ENCODE measurements at regions not wholly inside any gene's neighbourhood (a gene's known extent, or its start where the extent isn't known, plus 50 kb on each side); places are given as distances from the start of the nearest gene placed in this dataset.
"Not testable (repeated sequence)": the region's sequence is repeated elsewhere in the genome, so short reads cannot be mapped to it uniquely, and the experiment has no call there.

- H3K27ac ChIP-seq = peak overlapping the region in 1 of 4 donors; percentile 31
- peaks cover 0 to 5% (median 0%) of the 10 kb centered on the region in 4 donors for H3K4me1 ChIP-seq
- no peak for TF ChIP-seq EP300 (IDR thresholded peaks at IDR 0.05)
- TF ChIP-seq POLR2A (IDR thresholded peaks at IDR 0.05) = no peak
- no peak for TF ChIP-seq CTCF (IDR thresholded peaks at IDR 0.05)
- 85 to 92% methylated on average over 5 of the region's 5 CpGs for WGBS, 2 donors
- no peak overlapping the region for H3K4me3 ChIP-seq
- H3K27me3 ChIP-seq = no peaks in the 10 kb centered on the region
- no peaks in the 10 kb centered on the region for H3K36me3 ChIP-seq
- no peak for DNase-seq (ENCODE audit: low spot score in 2 of 2)
- no peaks in the 10 kb centered on the region for H3K9me3 ChIP-seq
These were observed 79.0 kb upstream of the ZNF608 start for GRCh38 chr5:124825250-124825982.

- Histone ChIP-seq H3K4me3 (no peak overlapping the region), H3K36me3 (no peaks in the 10 kb centered on the region), H3K27ac (no peak overlapping the region), H3K4me1 (peaks cover 0 to 5% (median 0%) of the 10 kb centered on the region in 4 donors), H3K9me3 (no peaks in the 10 kb centered on the region), H3K27me3 (no peaks in the 10 kb centered on the region)
- TF ChIP-seq POLR2A (IDR thresholded peaks at IDR 0.05) = no peak
- no peak for TF ChIP-seq EP300 (IDR thresholded peaks at IDR 0.05)
- TF ChIP-seq CTCF (IDR thresholded peaks at IDR 0.05) = no peak
- no peak for DNase-seq (ENCODE audit: low spot score in 2 of 2)
- 97 to 100% methylated on average over 1 of the region's 1 CpG for WGBS, 2 donors
These were observed 79.5 kb upstream of the ZNF608 start for GRCh38 chr5:124825983-124826337.

GRCh38 chr5:124828731-124829234 lies 82.3 kb upstream of the ZNF608 start:
- no peak for DNase-seq (ENCODE audit: low spot score in 2 of 2)
- TF ChIP-seq EP300 (IDR thresholded peaks at IDR 0.05) (no peak), POLR2A (IDR thresholded peaks at IDR 0.05) (no peak), CTCF (IDR thresholded peaks at IDR 0.05) (no peak)
- Histone ChIP-seq H3K27ac (no peak overlapping the region), H3K4me1 (peaks cover 0 to under 1% (median 0%) of the 10 kb centered on the region in 4 donors), H3K9me3 (peaks cover 0 to 11% (median 0%) of the 10 kb centered on the region in 4 donors), H3K27me3 (no peaks in the 10 kb centered on the region), H3K36me3 (no peaks in the 10 kb centered on the region), H3K4me3 (no peak overlapping the region)
- WGBS, 2 donors = 75 to 85% methylated on average over 2 of the region's 2 CpGs

- Histone ChIP-seq H3K36me3 (no peaks in the 10 kb centered on the region), H3K4me3 (no peak overlapping the region), H3K4me1 (no peaks in the 10 kb centered on the region), H3K9me3 (peaks cover 0 to 11% (median 0%) of the 10 kb centered on the region in 4 donors), H3K27me3 (no peaks in the 10 kb centered on the region), H3K27ac (no peak overlapping the region)
- TF ChIP-seq CTCF (IDR thresholded peaks at IDR 0.05) (no peak), EP300 (IDR thresholded peaks at IDR 0.05) (no peak), POLR2A (IDR thresholded peaks at IDR 0.05) (no peak)
- no peak for DNase-seq (ENCODE audit: low spot score in 2 of 2)
These were observed 85.3 kb upstream of the ZNF608 start for GRCh38 chr5:124831687-124832240.

GRCh38 chr5:124832510-124832909 lies 86.1 kb upstream of the ZNF608 start:
- Histone ChIP-seq H3K27me3 (no peaks in the 10 kb centered on the region), H3K9me3 (peaks cover 0 to 11% (median 0%) of the 10 kb centered on the region in 4 donors), H3K4me1 (no peaks in the 10 kb centered on the region), H3K36me3 (no peaks in the 10 kb centered on the region), H3K4me3 (no peak overlapping the region), H3K27ac (no peak overlapping the region)
- no peak for TF ChIP-seq POLR2A (IDR thresholded peaks at IDR 0.05)
- no peak for TF ChIP-seq CTCF (IDR thresholded peaks at IDR 0.05)
- TF ChIP-seq EP300 (IDR thresholded peaks at IDR 0.05) = no peak
- no peak for DNase-seq (ENCODE audit: low spot score in 2 of 2)

GRCh38 chr5:124836314-124836713 lies 89.9 kb upstream of the ZNF608 start:
- not testable (repeated sequence) for DNase-seq (ENCODE audit: low spot score in 2 of 2)
- WGBS, 2 donors = 92 to 98% methylated on average over 2 of the region's 2 CpGs

More at GRCh38 chr5:124836314-124836713, 89.9 kb upstream of the ZNF608 start:
- not testable (repeated sequence) for H3K27ac ChIP-seq, H3K27me3 ChIP-seq, H3K36me3 ChIP-seq, H3K4me3 ChIP-seq, H3K4me1 ChIP-seq
- H3K9me3 ChIP-seq = peaks cover 0 to 11% (median 0%) of the 10 kb centered on the region in 4 donors

Data from tibial nerve (tissue), 4 donors.